AG04449 (cell line): ENCODE measurements at regions not wholly inside any gene's neighbourhood (a gene's known extent, or its start where the extent isn't known, plus 50 kb on each side); places are given as distances from the start of the nearest gene placed in this dataset.
A peak's percentile ranks its signal among the peaks of the same experiment; 100 is the strongest.

Experiments
- CTCF ChIA-PET: fragments of 350-600 bp; formaldehyde crosslinking; extraction: SDS; loops from one replicate; lab custom pipeline; 2021; ENCODE audit warnings: antibody characterized with exemption; lab: Yijun Ruan, JAX
- POLR2A ChIA-PET: fragments of 400-600, 350-600 bp; formaldehyde crosslinking; extraction: SDS; loops from one replicate; lab custom pipeline; 2020; ENCODE audit warnings: antibody characterized with exemption, inconsistent platforms; lab: Yijun Ruan, JAX
- DNase-seq: peaks from one replicate; pipeline ENCODE4 v3.0.0-alpha.2; 2010; ENCODE audit warnings: low read depth, low spot score
- H3K4me3 ChIP-seq: 2 replicates; pipeline ENCODE4 v1.5.1; 2011; ENCODE audit warnings: low read depth, mild to moderate bottlenecking, control low read depth, low read length
- CTCF ChIP-seq: IDR thresholded peaks from one replicate; pipeline ENCODE4 v1.5.1; 2011; ENCODE audit warnings: mild to moderate bottlenecking, moderate library complexity, low read length, control low read depth, inconsistent platforms; ENCODE audit not compliant: insufficient read depth; ENCODE audit errors: missing control alignments

- ChIA-PET CTCF (interaction anchor here (0.8 to 2.5 kb wide), 13 partner anchors 9 to 1441 kb away, joined by 3 to 15 read pairs (median 5); no protein-coding TSS in a partner anchor), POLR2A (no interaction called here)
- peak; percentile 32 for TF ChIP-seq CTCF
- DNase-seq = no peak
- H3K4me3 ChIP-seq = no peak overlapping the region
Measured at GRCh38 chr18:30280861-30281470, 761.6 kb downstream of the DSC3 start.

- ChIA-PET CTCF (interaction anchor here (0.9 to 2.5 kb wide), 10 partner anchors 11 to 1440 kb away, joined by 3 to 15 read pairs (median 6); no protein-coding TSS in a partner anchor), POLR2A (no interaction called here)
- no peak overlapping the region for H3K4me3 ChIP-seq
- no peak for DNase-seq
- no peak for TF ChIP-seq CTCF
Measured at GRCh38 chr18:30280186-30280585, 762.4 kb downstream of the DSC3 start.

DNA sequence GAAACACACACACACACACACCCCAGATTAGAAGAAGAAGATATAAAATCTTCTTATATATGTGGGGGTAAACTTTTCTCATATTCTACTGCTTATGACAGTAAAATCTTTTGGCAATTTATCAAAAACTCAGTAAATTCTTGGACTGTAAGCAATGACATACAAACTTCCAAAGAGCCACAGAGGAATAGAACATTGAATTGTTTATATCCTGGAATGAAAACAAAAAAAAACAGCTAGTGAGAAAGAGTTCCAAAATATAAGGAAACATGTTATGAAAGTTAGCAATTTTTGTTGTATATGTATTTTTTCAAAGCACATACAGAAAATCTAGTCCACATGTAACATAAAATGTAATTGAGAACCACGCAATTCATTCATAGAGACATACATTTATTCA, 764.9 kb downstream of the DSC3 start:
- no peak for TF ChIP-seq CTCF
- POLR2A ChIA-PET = no interaction called here
- CTCF ChIA-PET = no interaction called here
- no peak for DNase-seq
- H3K4me3 ChIP-seq = no peak overlapping the region

- TF ChIP-seq CTCF = no peak
- no peak overlapping the region for H3K4me3 ChIP-seq
- ChIA-PET POLR2A (no interaction called here), CTCF (interaction anchor here (0.9 kb wide), 1 partner anchor 10 kb away, joined by 3 read pairs; no protein-coding TSS in a partner anchor)
- DNase-seq = no peak
Measured at GRCh38 chr18:30271716-30272115, 770.8 kb downstream of the DSC3 start.

DNA sequence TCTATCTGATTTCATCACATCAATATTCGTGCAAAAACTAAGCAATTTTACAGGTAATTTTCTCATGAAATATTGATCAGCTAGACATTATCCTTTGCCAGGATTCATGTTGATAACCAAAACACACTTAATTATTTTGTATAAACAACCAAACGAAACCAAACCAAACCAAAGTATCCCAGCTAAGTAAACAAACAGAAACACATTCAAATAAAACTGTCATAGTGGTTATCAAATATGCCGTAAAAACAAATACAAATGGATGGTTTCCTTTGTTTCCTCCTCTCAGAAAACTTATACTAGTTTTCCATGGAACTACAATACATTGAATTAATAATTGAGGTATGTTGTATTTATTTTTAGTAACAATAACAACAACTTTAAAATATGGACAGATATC, 777.4 kb downstream of the DSC3 start:
- no peak overlapping the region for H3K4me3 ChIP-seq
- POLR2A ChIA-PET = no interaction called here
- no peak for DNase-seq
- CTCF ChIA-PET = no interaction called here
- no peak for TF ChIP-seq CTCF

GRCh38 chr18:30254331-30254730, 788.2 kb downstream of the DSC3 start:
- DNase-seq = no peak
- no peak overlapping the region for H3K4me3 ChIP-seq
- TF ChIP-seq CTCF = no peak
- ChIA-PET POLR2A (no interaction called here), CTCF (no interaction called here)
